ENCODE measurements at regions not wholly inside any gene's neighbourhood (a gene's known extent, or its start where the extent isn't known, plus 50 kb on each side); places are given as distances from the start of the nearest gene placed in this dataset.
A peak's percentile ranks its signal among the peaks of the same experiment; 100 is the strongest.

DNA sequence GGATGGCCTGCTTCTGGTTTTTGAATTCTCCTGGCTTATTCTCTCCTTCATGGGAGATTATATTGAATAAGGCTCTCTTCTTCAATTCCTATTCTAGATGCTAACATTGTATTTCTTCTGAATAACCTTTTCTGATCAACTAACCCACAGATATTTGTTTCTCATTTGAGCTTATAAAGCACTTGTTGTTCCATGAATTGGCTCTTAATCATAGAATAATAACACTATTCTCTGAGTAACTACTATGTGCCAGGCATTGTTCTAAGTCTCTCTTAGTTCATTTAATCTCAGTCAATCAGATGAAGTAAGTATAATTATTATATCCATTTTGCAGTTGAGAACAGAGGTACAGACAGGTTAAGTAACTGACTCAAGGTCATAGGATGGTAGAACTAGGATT lies 136.3 kb upstream of the MLIP start:
- ATAC-seq (no peak), DNase-seq (no peak)
- H3K4me1 Mint-ChIP-seq, result no peaks in the 10 kb centered on the region
- H3K27me3 Mint-ChIP-seq, result peaks cover 3 to 18% (median 12%) of the 10 kb centered on the region in 5 donors
- no peaks in the 10 kb centered on the region for H3K9me3 Mint-ChIP-seq
- no peak overlapping the region for H3K27ac Mint-ChIP-seq
- no peaks in the 10 kb centered on the region for H3K36me3 Mint-ChIP-seq
- H3K4me3 Mint-ChIP-seq, result no peak overlapping the region
- POLR2A ChIA-PET, result no interaction called here

DNA sequence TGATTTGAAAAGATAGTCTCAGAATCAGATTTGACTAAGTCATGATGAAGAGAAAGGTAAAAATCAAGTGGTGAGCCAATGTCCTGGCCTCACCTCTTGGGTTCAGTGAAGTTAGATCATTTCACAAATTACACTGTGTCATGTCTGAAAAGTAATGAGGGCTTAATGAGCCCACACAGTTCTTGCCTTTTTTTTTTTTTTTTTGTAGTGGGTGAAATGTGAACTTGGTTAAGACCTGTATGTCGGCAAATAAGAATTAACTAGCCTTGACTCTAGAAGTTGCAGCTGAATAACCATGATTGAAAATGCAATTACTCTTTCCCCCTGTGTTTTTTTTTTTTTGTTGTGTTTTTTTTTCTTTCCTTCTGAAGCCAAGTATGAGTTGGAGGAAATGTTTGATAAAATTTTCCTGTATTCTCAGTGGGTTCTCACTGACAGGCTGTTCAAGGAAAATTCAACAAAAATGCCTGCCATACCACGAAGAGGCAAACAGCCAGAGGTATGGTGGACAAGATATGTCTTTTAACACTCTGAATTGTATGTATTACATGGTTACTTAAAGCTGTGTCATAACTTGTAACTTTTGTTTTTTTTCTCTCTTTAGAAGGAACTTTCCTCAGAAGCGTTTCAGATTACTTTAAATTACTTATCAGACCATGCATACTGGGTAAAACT lies 135.2 kb upstream of the MLIP start:
- no peak for DNase-seq
- no peaks in the 10 kb centered on the region for H3K9me3 Mint-ChIP-seq
- H3K4me3 Mint-ChIP-seq, result no peak overlapping the region
- POLR2A ChIA-PET, result no interaction called here
- H3K27ac Mint-ChIP-seq, result no peak overlapping the region
- ATAC-seq, result no peak
- H3K4me1 Mint-ChIP-seq, result no peaks in the 10 kb centered on the region
- peaks cover 3 to 12% (median 10%) of the 10 kb centered on the region in 5 donors for H3K27me3 Mint-ChIP-seq
- H3K36me3 Mint-ChIP-seq, result no peaks in the 10 kb centered on the region

DNA sequence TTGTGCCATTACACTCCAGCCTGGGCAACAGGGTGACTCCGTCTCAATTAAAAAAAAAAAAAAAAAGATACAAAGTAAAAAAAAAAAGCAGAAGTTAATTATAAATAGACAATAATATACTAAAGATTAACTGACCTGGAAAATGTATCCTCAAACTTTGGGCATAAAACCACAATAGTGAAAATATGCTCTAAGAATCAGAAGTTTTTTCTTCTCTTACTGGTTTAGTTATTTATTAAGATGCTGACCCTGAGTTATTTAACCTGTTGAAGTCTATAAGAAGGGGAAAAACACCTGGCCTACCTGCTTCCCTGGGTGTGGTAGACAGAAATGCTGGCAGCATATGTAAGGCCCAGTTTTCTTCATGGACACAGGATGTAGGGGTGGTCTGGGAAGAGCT lies 133.7 kb upstream of the MLIP start:
- no peaks in the 10 kb centered on the region for H3K36me3 Mint-ChIP-seq
- no peaks in the 10 kb centered on the region for H3K9me3 Mint-ChIP-seq
- ATAC-seq (no peak), DNase-seq (no peak)
- H3K4me1 Mint-ChIP-seq, result no peaks in the 10 kb centered on the region
- POLR2A ChIA-PET, result no interaction called here
- no peak overlapping the region for H3K27ac Mint-ChIP-seq
- H3K4me3 Mint-ChIP-seq, result no peak overlapping the region
- H3K27me3 Mint-ChIP-seq, result peaks cover 0 to 14% (median 4%) of the 10 kb centered on the region in 5 donors

DNA sequence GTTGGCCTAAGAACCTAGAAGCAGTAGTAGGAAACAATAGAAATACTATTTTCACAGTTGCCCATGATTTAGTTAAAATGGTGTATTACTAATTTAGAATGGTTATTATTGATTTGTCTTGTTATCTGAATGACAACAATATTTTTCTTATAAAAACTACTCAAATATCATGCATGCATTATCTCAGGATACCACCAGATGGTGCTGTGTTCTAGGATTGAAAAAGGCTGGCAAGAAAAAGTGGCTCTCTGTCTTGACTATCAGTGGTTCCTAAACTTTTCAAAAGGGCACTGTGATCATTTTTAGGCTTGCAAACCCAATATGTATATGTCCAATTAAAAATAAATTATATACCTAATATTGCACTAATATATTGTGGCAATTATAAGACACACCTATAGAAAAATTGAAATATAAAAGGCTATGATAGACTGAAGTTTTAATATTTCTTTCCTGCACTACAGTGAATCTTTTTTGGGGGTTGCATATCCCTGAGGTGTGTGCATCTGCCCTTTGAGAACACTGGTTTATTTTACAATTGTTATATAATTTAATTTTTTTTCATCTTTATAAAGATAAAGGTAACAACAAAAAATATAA lies 131.7 kb upstream of the MLIP start:
- DNase-seq, result peak in 2 of 10 donors; percentile 3 to 5

DNA sequence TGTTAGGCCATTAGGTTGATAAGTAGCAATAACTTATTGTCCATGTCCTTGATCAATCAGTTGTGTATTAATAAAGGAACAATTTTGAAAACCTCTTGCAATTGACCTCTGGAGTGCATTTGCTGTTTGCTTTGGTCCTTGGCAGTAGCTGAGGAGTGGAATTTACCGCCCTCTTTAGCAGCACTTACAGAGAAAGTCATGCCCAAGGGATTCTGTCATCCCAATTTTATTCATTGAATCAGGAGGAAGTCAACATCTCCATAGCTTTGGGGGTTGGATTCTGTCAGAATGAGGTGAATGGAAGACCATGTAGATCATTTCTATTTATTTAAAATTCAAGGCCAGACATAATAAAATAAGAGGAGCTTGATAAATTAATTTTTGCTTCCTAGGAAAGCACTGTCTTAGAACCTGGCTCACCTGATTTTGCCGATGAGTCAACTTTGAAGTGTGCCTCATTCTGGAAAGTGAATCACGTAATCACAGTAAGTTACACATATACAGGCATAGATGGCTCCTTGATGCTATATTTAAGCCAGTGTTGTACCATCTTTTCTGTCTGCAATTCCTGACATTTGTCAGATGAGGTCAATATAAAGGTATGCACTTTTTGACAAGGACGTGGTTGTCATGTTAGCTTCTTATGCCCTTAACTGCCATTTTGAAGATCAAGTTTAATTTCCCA lies 128.7 kb upstream of the MLIP start:
- no peak overlapping the region for H3K27ac Mint-ChIP-seq
- no peaks in the 10 kb centered on the region for H3K4me1 Mint-ChIP-seq
- ATAC-seq, result no peak
- no peak for DNase-seq
- no peak overlapping the region for H3K4me3 Mint-ChIP-seq
- POLR2A ChIA-PET, result no interaction called here
- no peaks in the 10 kb centered on the region for H3K36me3 Mint-ChIP-seq
- H3K27me3 Mint-ChIP-seq, result peaks cover 1 to 18% (median 11%) of the 10 kb centered on the region in 5 donors
- no peaks in the 10 kb centered on the region for H3K9me3 Mint-ChIP-seq

More for the DNA sequence above, 131.7 kb upstream of the MLIP start:
- Mint-ChIP-seq H3K4me1 (no peaks in the 10 kb centered on the region), H3K27ac (no peak overlapping the region), H3K4me3 (no peak overlapping the region), H3K36me3 (no peaks in the 10 kb centered on the region), H3K9me3 (no peaks in the 10 kb centered on the region), H3K27me3 (peaks cover 0 to 14% (median 4%) of the 10 kb centered on the region in 5 donors)
- POLR2A ChIA-PET, result no interaction called here
- ATAC-seq, result no peak

DNA sequence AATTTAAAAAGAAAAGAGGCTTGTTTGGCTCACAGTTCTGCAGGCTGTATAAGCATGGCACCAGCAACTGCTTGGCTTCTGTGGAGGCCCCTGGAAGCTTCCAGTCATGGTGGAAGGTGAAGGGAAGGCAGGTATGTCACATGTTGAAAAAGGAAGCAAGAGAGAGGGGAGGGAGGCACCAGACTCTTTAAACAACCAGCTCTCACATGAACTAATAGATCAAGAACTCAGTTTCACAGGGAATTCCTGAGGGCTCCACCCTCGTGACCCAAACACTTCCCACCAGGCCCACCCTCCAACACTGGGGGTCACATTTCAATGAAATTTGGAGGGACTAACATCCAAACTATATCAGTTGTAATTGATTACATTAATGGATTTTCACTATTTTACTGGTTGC lies 127.9 kb upstream of the MLIP start:
- Mint-ChIP-seq H3K4me1 (no peaks in the 10 kb centered on the region), H3K27ac (no peak overlapping the region), H3K4me3 (no peak overlapping the region), H3K9me3 (no peaks in the 10 kb centered on the region), H3K27me3 (peaks cover 1 to 14% (median 11%) of the 10 kb centered on the region in 5 donors), H3K36me3 (no peaks in the 10 kb centered on the region)
- ATAC-seq (no peak), DNase-seq (no peak)
- POLR2A ChIA-PET, result no interaction called here

DNA sequence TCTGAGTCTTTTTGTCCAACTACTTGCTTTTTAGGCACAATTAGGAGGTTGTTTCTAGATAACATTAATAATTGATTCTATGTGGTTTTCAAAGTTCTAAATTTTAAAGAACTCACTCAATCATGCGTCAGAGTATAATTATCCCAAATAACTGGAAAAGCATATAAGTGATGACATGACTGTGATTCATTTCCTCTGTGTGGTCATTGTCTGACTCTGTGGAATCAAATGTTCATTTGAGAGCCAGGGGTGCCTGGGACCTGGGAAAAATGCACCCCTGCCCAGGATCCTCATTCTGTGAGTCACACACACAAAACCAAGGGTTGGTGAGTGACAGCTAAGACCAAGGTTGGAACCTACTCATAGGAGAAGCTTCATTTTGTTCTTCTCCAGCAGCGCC lies 127.1 kb upstream of the MLIP start:
- Mint-ChIP-seq H3K9me3 (no peaks in the 10 kb centered on the region), H3K27ac (no peak overlapping the region), H3K4me3 (no peak overlapping the region), H3K27me3 (peaks cover 1 to 15% (median 9%) of the 10 kb centered on the region in 5 donors), H3K36me3 (no peaks in the 10 kb centered on the region), H3K4me1 (no peaks in the 10 kb centered on the region)
- DNase-seq (no peak), ATAC-seq (no peak)
- POLR2A ChIA-PET, result no interaction called here

DNA sequence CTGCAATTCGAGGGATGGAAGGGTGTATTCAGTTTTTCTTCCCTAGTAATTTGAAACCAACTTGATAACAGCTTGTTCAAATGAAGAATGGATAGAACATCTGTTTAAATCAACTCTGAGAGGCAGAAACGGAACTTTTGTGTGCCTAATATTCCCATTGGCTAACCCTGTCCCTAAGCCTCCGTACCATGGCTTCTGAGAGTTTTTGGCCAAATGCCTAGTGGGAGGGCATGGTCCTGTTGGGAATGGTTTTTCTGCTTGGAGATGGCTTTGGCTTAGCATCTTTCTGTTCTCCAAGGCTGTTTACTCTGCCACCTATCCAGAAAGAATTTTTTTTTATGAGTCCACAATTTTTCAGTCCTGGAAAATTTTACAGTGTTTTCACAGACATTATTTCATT lies 126.7 kb upstream of the MLIP start:
- POLR2A ChIA-PET, result no interaction called here
- Mint-ChIP-seq H3K4me1 (no peaks in the 10 kb centered on the region), H3K4me3 (no peak overlapping the region), H3K9me3 (no peaks in the 10 kb centered on the region), H3K36me3 (no peaks in the 10 kb centered on the region), H3K27me3 (peaks cover 1 to 15% (median 9%) of the 10 kb centered on the region in 5 donors), H3K27ac (no peak overlapping the region)
- DNase-seq, result no peak
- ATAC-seq, result no peak

DNA sequence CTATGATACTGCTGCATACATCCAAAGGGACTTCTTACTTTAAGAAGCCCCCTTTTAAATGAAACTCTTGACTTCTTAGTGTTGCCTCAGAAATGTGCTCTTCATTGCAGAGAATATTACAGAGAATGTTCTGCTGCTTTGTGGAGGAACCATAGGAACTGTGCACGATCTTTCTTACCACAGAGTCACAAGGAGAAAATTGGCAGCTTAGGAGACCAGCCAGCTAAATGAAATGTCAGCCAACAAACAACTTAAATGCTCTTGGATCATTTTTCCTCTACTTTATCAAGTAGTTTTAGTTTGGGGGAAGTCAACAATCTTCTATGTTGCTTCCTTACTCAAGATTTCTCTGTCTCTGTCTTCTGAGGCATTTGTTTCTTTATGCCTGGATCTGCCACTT lies 125.9 kb upstream of the MLIP start:
- DNase-seq (no peak), ATAC-seq (no peak)
- H3K4me1 Mint-ChIP-seq, result no peaks in the 10 kb centered on the region
- no peak overlapping the region for H3K27ac Mint-ChIP-seq
- H3K4me3 Mint-ChIP-seq, result no peak overlapping the region
- H3K9me3 Mint-ChIP-seq, result no peaks in the 10 kb centered on the region
- POLR2A ChIA-PET, result no interaction called here
- H3K27me3 Mint-ChIP-seq, result peaks cover 1 to 15% (median 9%) of the 10 kb centered on the region in 5 donors
- no peaks in the 10 kb centered on the region for H3K36me3 Mint-ChIP-seq

DNA sequence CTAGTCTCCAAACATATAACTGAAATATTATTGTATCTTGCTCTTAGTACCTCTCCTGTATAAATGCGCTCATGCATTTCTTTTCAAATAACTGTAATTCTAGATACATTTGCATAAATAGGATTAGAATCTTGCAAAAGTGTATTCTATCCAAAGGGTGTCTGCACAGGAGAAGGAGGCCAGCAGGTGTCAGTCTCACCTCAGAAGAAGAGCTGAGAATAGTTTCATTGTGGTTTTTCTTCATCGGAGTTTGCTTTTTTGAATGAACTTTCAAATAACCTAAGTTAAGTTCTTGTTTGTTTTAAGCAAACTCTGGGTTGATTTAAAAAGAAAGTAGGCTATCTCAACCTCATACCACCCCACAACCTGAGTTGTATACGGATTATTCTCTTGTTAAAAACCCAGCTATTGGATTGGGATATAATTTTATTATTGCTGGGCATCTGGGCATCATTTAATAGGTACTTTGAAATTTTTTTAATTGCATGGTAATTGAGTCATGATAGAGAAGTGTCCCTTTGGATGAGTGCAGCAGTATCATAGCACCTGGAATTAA lies 125.0 kb upstream of the MLIP start:
- Mint-ChIP-seq H3K4me1 (no peaks in the 10 kb centered on the region), H3K27me3 (peaks cover 3 to 14% (median 6%) of the 10 kb centered on the region in 5 donors), H3K36me3 (no peaks in the 10 kb centered on the region), H3K27ac (no peak overlapping the region), H3K4me3 (no peak overlapping the region), H3K9me3 (no peaks in the 10 kb centered on the region)
- DNase-seq (no peak), ATAC-seq (no peak)
- POLR2A ChIA-PET, result no interaction called here

DNA sequence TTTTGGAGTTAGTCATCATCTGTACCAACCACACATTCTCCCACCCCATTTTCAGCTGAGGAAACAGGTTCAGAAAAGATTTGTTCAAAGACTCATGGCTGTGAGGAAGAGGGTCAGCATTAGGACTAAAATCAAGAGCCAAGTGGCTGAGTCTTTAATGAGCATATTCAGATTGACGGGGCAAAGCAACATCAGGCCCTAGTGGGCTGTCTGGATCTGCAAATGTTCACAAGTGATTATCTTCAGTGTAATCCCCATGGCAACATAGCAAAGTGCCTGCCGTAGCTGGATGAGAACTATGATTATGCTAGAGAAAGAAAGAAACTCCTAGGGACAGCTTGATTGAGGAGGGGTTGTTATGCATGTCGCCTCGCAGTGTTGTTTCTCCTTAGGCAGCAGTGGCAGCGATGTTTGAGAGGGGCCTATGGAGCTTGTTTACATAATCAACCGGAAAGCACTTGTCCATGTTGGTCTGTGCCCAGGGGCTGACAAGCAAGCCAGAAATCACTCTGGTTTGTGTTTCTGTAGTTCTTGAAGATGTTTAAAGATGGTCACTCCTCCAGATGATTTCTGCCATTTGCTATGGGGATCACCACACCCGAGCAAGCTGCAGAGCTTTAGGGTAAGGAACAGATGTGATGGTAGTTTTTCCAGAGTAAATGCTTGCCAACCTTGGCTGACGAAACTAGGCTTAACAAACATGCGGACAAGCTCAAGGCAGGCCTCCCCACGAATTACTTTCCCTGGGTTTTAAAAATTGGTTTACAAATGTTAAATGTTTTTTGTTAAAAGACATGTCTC lies 124.3 kb upstream of the MLIP start:
- H3K4me3 Mint-ChIP-seq, result no peak overlapping the region
- no peaks in the 10 kb centered on the region for H3K36me3 Mint-ChIP-seq
- H3K4me1 Mint-ChIP-seq, result no peaks in the 10 kb centered on the region
- H3K27ac Mint-ChIP-seq, result no peak overlapping the region
- ATAC-seq (no peak), DNase-seq (no peak)
- H3K27me3 Mint-ChIP-seq, result peaks cover 3 to 11% (median 5%) of the 10 kb centered on the region in 5 donors
- POLR2A ChIA-PET, result no interaction called here
- H3K9me3 Mint-ChIP-seq, result no peaks in the 10 kb centered on the region

DNA sequence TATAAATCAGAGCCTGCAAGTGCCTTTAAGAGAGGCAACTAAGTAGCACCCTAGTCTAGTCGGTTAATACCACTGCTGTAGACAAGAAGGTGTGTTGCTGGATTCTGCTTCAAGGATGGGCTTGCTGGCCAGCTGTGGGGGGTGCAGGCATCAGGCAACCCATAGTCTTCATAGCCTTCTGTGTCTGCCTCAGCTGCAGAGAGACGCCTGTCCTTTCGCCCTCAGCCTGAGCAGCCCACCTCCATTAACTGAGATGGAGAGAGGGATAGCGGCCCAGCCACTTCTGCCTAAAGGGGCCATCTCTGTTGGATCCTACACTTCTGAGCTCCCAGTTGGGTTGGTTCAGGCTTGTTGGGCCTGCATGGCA lies 123.7 kb upstream of the MLIP start:
- Mint-ChIP-seq H3K36me3 (no peaks in the 10 kb centered on the region), H3K27me3 (peaks cover 3 to 11% (median 5%) of the 10 kb centered on the region in 5 donors), H3K4me3 (no peak overlapping the region), H3K9me3 (no peaks in the 10 kb centered on the region), H3K4me1 (no peaks in the 10 kb centered on the region), H3K27ac (no peak overlapping the region)
- POLR2A ChIA-PET, result no interaction called here
- DNase-seq (no peak), ATAC-seq (no peak)

DNA sequence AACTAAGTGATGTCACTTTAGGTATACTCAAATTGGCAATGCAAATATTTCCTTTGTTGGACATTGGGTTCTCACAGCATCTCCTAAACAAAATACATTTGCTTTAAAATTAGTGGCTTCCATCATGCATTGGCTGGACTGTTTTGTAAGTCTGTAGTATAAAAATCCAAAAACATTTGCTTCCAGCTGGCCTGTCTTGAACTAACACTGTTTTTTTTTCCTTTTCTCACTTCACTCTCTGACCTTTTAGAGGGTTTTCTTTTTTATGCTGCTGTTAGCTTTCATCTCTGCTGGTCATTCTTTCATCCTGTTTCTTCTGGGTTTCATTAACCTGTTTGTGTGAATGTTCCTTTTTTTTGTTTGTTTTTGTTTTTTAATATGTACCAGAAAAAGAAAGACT lies 121.7 kb upstream of the MLIP start:
- no peaks in the 10 kb centered on the region for H3K4me1 Mint-ChIP-seq
- no peaks in the 10 kb centered on the region for H3K36me3 Mint-ChIP-seq
- H3K27me3 Mint-ChIP-seq, result peaks cover 3 to 11% (median 8%) of the 10 kb centered on the region in 5 donors
- H3K4me3 Mint-ChIP-seq, result no peak overlapping the region
- ATAC-seq, result no peak
- no peak for DNase-seq
- no peak overlapping the region for H3K27ac Mint-ChIP-seq
- POLR2A ChIA-PET, result no interaction called here
- H3K9me3 Mint-ChIP-seq, result no peaks in the 10 kb centered on the region
